Glutamatergic neuron (in vitro differentiated cells): ENCODE measurements at regions not wholly inside any gene's neighbourhood (a gene's known extent, or its start where the extent isn't known, plus 50 kb on each side); places are given as distances from the start of the nearest gene placed in this dataset.

ENCODE experiments used
- DNase-seq: peaks from one replicate; pipeline ENCODE4 v3.0.0; 2022
- H3K27ac Mint-ChIP-seq: one replicate; pipeline ENCODE4 v1.8.0; 2020; ENCODE audit warnings: mild to moderate bottlenecking, mixed read lengths, inconsistent platforms; ENCODE audit not compliant: unreplicated experiment
- H3K27me3 Mint-ChIP-seq: one replicate; pipeline ENCODE4 v1.8.0; 2020; ENCODE audit warnings: mild to moderate bottlenecking, moderate library complexity, mixed read lengths, inconsistent platforms; ENCODE audit not compliant: unreplicated experiment
- H3K36me3 Mint-ChIP-seq: one replicate; pipeline ENCODE4 v1.8.0; 2020; ENCODE audit warnings: mild to moderate bottlenecking, mixed read lengths, inconsistent platforms; ENCODE audit not compliant: unreplicated experiment
- H3K4me1 Mint-ChIP-seq: one replicate; pipeline ENCODE4 v1.8.0; 2020; ENCODE audit warnings: mild to moderate bottlenecking, low read depth, mixed read lengths, inconsistent platforms; ENCODE audit not compliant: unreplicated experiment
- H3K4me3 Mint-ChIP-seq: one replicate; pipeline ENCODE4 v1.8.0; 2020; ENCODE audit warnings: mild to moderate bottlenecking, mixed read lengths, inconsistent platforms; ENCODE audit not compliant: unreplicated experiment
- H3K9me3 Mint-ChIP-seq: one replicate; pipeline ENCODE4 v1.8.0; 2020; ENCODE audit warnings: mild to moderate bottlenecking, moderate library complexity, mixed read lengths, inconsistent platforms; ENCODE audit not compliant: unreplicated experiment
- TF ChIP-seq, protein P1 (sequence below): fragments of 200-600 bp; sonication (generic); IDR thresholded peaks from one replicate; pipeline ENCODE4 v1.5.0; 2021; ENCODE audit not compliant: partially characterized antibody, unreplicated experiment

DNA sequence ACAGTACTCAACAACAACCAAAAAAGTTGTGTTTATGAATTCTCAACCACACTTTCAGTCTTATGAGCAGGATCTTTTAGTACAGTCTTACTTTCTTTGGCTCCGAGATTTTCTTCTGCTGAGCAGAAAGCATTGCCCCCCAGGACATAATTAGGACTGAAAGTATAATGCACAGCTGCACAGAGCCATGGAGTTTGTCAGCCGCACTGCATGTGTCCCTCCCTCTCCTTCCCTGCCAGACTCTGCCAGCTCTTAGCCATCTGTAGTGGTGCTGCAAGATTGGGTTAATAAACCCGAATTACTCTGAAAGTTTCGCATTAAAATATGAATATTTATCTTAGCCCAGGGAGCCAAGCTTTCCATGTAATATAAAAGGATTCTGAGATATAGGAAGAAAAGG lies 179.6 kb upstream of the PTCHD4 start:
- peaks cover 4% of the 10 kb centered on the region for H3K36me3 Mint-ChIP-seq
- peaks cover 10% of the 10 kb centered on the region for H3K4me1 Mint-ChIP-seq
- peaks cover 2% of the 10 kb centered on the region for H3K27me3 Mint-ChIP-seq
- H3K9me3 Mint-ChIP-seq, result no peaks in the 10 kb centered on the region
- H3K4me3 Mint-ChIP-seq, result no peak overlapping the region
- no peak for DNase-seq
- TF ChIP-seq, protein P1, sequence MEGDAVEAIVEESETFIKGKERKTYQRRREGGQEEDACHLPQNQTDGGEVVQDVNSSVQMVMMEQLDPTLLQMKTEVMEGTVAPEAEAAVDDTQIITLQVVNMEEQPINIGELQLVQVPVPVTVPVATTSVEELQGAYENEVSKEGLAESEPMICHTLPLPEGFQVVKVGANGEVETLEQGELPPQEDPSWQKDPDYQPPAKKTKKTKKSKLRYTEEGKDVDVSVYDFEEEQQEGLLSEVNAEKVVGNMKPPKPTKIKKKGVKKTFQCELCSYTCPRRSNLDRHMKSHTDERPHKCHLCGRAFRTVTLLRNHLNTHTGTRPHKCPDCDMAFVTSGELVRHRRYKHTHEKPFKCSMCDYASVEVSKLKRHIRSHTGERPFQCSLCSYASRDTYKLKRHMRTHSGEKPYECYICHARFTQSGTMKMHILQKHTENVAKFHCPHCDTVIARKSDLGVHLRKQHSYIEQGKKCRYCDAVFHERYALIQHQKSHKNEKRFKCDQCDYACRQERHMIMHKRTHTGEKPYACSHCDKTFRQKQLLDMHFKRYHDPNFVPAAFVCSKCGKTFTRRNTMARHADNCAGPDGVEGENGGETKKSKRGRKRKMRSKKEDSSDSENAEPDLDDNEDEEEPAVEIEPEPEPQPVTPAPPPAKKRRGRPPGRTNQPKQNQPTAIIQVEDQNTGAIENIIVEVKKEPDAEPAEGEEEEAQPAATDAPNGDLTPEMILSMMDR, result no peak
- no peak overlapping the region for H3K27ac Mint-ChIP-seq

DNA sequence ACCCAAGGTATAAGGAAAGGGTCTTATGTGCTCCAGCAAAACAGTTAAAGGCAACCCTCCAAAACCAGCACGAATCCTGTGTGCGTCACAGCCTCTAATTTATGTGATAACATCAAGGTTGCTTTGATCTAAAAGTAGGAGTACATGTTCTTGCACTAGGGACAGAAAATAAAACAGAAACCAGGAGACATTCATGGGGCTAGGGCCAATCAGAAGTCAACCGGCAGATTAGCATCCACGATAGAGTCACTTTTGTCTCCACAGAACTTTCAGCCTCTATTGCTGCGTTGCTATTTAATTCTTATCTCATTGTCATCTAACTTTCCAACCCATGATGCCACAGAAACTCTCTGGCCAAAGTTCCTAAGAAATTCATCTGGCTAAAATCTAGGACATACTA lies 178.8 kb upstream of the PTCHD4 start:
- no peak overlapping the region for H3K4me3 Mint-ChIP-seq
- H3K27ac Mint-ChIP-seq, result no peak overlapping the region
- no peak for DNase-seq
- H3K9me3 Mint-ChIP-seq, result no peaks in the 10 kb centered on the region
- peaks cover 2% of the 10 kb centered on the region for H3K27me3 Mint-ChIP-seq
- peaks cover 10% of the 10 kb centered on the region for H3K4me1 Mint-ChIP-seq
- TF ChIP-seq, protein P1, result no peak
- peaks cover 4% of the 10 kb centered on the region for H3K36me3 Mint-ChIP-seq

DNA sequence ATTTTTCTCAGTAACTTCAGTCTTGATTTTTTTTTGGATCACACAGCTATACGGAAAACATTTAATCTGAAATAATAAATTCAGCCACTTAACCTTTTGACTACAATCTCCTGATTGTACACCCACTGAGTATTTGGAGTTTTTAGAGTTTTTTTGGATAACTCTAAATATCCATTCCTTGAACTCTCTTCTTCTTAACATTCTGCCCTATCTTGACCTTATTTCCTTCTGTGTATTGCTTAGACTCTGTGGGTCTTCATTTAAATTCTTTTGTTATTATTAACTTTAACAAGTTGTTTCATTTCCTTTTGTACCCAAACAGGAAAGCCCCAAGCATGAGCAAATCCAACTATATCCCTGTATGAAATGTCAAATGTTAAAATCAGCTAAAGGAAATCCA lies 170.2 kb upstream of the PTCHD4 start:
- Mint-ChIP-seq H3K4me3 (no peak overlapping the region), H3K27ac (no peak overlapping the region), H3K27me3 (no peaks in the 10 kb centered on the region)

DNA sequence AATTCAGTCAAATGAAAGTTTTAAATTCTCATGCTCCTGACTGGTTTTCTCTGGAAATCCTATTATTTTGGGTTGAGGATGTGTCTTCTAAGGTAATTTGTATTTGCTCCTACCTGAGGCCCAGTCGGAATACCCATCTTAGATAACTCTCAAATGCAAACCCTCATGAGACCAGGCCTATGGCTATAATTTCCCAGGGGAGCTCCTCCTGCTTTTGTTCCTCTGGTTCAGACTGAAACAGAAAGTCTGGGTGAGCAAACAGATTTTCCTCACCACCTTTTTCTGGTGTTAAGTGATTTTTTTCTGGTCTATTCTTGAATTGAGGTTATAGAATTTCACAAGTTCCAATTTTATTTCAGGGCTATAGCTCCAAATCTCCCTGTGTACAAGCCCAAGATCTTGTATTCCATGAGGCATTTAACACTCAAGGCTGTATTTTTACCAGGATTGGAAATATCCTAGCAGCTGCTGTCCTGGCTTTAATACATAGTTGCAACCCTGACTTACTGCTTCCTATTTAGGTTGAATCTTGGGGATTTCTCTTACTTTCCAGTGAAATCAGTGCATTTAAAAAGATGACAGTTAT lies 169.1 kb upstream of the PTCHD4 start:
- Mint-ChIP-seq H3K4me3 (no peak overlapping the region), H3K27me3 (no peaks in the 10 kb centered on the region), H3K9me3 (no peaks in the 10 kb centered on the region), H3K27ac (no peak overlapping the region), H3K4me1 (peaks cover 6% of the 10 kb centered on the region), H3K36me3 (no peaks in the 10 kb centered on the region)
- TF ChIP-seq, protein P1, result no peak
- DNase-seq, result no peak

More for the DNA sequence above, 170.2 kb upstream of the PTCHD4 start:
- no peaks in the 10 kb centered on the region for H3K36me3 Mint-ChIP-seq
- no peak for DNase-seq
- no peaks in the 10 kb centered on the region for H3K9me3 Mint-ChIP-seq
- H3K4me1 Mint-ChIP-seq, result peaks cover 6% of the 10 kb centered on the region
- TF ChIP-seq, protein P1, result no peak

DNA sequence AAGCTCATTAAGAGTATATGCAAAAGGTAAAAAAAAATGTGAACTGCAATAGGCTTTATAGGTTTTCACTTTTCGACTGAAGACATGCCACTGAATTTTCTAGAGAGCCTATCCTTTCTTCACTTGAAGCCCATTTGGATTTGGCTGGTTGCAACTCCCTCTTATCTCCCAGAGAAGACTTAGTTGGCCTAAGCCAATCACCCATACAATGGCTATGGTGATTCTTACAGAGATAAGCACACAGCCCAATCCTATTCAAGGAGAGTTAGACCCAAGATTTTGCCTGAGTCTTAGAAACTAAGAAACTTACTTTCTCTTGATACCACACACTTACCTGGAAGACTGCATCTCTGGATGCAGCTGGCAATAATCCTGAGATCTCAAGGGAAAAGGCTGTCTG lies 167.3 kb upstream of the PTCHD4 start:
- Mint-ChIP-seq H3K4me1 (peaks cover 6% of the 10 kb centered on the region), H3K36me3 (no peaks in the 10 kb centered on the region), H3K9me3 (no peaks in the 10 kb centered on the region), H3K27me3 (no peaks in the 10 kb centered on the region), H3K4me3 (no peak overlapping the region), H3K27ac (no peak overlapping the region)
- TF ChIP-seq, protein P1, result no peak
- no peak for DNase-seq
